HCT116 (cell line): ENCODE measurements at regions not wholly inside any gene's neighbourhood (a gene's known extent, or its start where the extent isn't known, plus 50 kb on each side); places are given as distances from the start of the nearest gene placed in this dataset.

Experiments used
- ATAC-seq: fragments of 200-7000 bp; cut with Tn5 transposase; 2 replicates; pipeline ENCODE4 v1.9.1; 2020; ENCODE audit warnings: mild to moderate bottlenecking, moderate library complexity
- BruUV-seq: library from RNA; stranded (reverse); fragments of 400-500 nt; replicated peaks from 2 replicates; lab custom pipeline; 2021; lab: Mats Ljungman, UMichigan
- CTCF ChIA-PET: fragments of 300-600 bp; sonication (Branson Sonifier 250); formaldehyde crosslinking; loops from one replicate; lab custom pipeline; 2021; ENCODE audit warnings: antibody characterized with exemption; lab: Charles Lee
- POLR2A ChIA-PET: fragments of 300-600, 350-600 bp; sonication (Branson Sonifier 250); formaldehyde crosslinking; loops from one replicate; lab custom pipeline; 2021; ENCODE audit warnings: antibody characterized with exemption; lab: Charles Lee
- RAD21 ChIA-PET, 2 experiments: fragments of 300-600 bp; sonication (Branson Sonifier 250); formaldehyde crosslinking; loops; one replicate each; lab custom pipeline; 2023; ENCODE audit warnings: low total read pairs in 2 of 2; ENCODE audit not compliant: uncharacterized antibody in 2 of 2, unreplicated experiment in 2 of 2, low non-redundant PET in 1 of 2; lab: Charles Lee
- DNase-seq: peaks from one replicate; pipeline ENCODE4 v3.0.0-alpha.2; 2010; ENCODE audit warnings: low read depth, low spot score
- H2AFZ ChIP-seq: fragments of 200-600 bp; shearing (Covaris generic), sonication (generic); 2 replicates; pipeline ENCODE4 v1.6.1; 2017; ENCODE audit warnings: low read depth, mixed run types, mixed read lengths, antibody characterized with exemption, low read length; ENCODE audit not compliant: poor library complexity, severe bottlenecking
- H3K27ac ChIP-seq: 2 replicates; pipeline ENCODE4 v1.5.1; 2012; ENCODE audit warnings: low read depth, low read length
- H3K27me3 ChIP-seq: fragments of 200-600 bp; sonication (generic); 2 replicates; pipeline ENCODE4 v1.6.1; 2016; ENCODE audit warnings: mixed run types, low read length, mixed read lengths; ENCODE audit not compliant: insufficient read depth
- H3K36me3 ChIP-seq, 2 experiments: fragments of 200-500 bp in 1 of 2; fragments of 200-600 bp in 1 of 2; sonication (Bioruptor generic) in 1 of 2; sonication (generic) in 1 of 2; 2 replicates each; pipeline versions ENCODE4 v1.5.1 to v1.6.1; 2014 to 2016; ENCODE audit warnings: low read length in 2 of 2, inconsistent platforms in 1 of 2, mixed read lengths in 1 of 2, mixed run types in 1 of 2; ENCODE audit not compliant: insufficient read depth in 2 of 2, control insufficient read depth in 1 of 2
- H3K4me1 ChIP-seq, 2 experiments: fragments of 200-600 bp in 1 of 2; sonication (generic) in 1 of 2; 2 replicates each; pipeline versions ENCODE4 v1.5.1 to v1.6.1; 2012 to 2017; ENCODE audit warnings: low read length in 2 of 2, inconsistent platforms in 1 of 2, mild to moderate bottlenecking in 1 of 2, mixed read lengths in 1 of 2, mixed run types in 1 of 2, moderate library complexity in 1 of 2; ENCODE audit not compliant: insufficient read depth in 2 of 2, control insufficient read depth in 1 of 2
- H3K4me2 ChIP-seq: fragments of 200-600 bp; sonication (generic); 2 replicates; pipeline ENCODE4 v1.6.1; 2017; ENCODE audit warnings: mixed run types, low read length, mixed read lengths
- H3K4me3 ChIP-seq, 2 experiments: fragments of 200-600 bp in 1 of 2; sonication (generic) in 1 of 2; replicated peaks in 1 of 2; 2 replicates each; pipeline ENCODE4 v1.5.1; 2011 to 2016; ENCODE audit warnings: low read length in 2 of 2, control low read depth in 1 of 2, low read depth in 1 of 2, mild to moderate bottlenecking in 1 of 2, mixed read lengths in 1 of 2, mixed run types in 1 of 2
- H3K79me2 ChIP-seq: fragments of 200-600 bp; sonication (generic); 2 replicates; pipeline ENCODE4 v1.6.1; 2017; ENCODE audit warnings: mild to moderate bottlenecking, mixed run types, low read length, moderate library complexity, mixed read lengths; ENCODE audit not compliant: insufficient read depth
- H3K9ac ChIP-seq: fragments of 200-600 bp; sonication (generic); 2 replicates; pipeline ENCODE4 v1.6.1; 2016; ENCODE audit warnings: low read length, mixed read lengths
- H3K9me2 ChIP-seq: fragments of 200-600 bp; sonication (generic), shearing (Covaris generic); 2 replicates; pipeline ENCODE4 v1.6.1; 2017; ENCODE audit warnings: mixed run types, mild to moderate bottlenecking, moderate library complexity; ENCODE audit not compliant: insufficient read depth
- H3K9me3 ChIP-seq, 2 experiments: fragments of 200-500 bp in 1 of 2; fragments of 200-600 bp in 1 of 2; sonication (Bioruptor generic) in 1 of 2; sonication (generic) in 1 of 2; 2 replicates each; pipeline ENCODE4 v1.6.1; 2014 to 2017; ENCODE audit warnings: low read length in 2 of 2, mixed read lengths in 2 of 2, inconsistent platforms in 1 of 2, low read depth in 1 of 2, mild to moderate bottlenecking in 1 of 2, mixed run types in 1 of 2, moderate library complexity in 1 of 2; ENCODE audit not compliant: control insufficient read depth in 1 of 2, insufficient read depth in 1 of 2
- H4K20me1 ChIP-seq: fragments of 200-600 bp; sonication (generic), shearing (Covaris generic); 2 replicates; pipeline ENCODE4 v1.6.1; 2017; ENCODE audit warnings: mixed run types, mild to moderate bottlenecking, moderate library complexity; ENCODE audit not compliant: insufficient read depth
- CTCF ChIP-seq, 3 experiments: fragments of 200-600 bp in 1 of 3; sonication (generic) in 1 of 3; IDR thresholded peaks in 2 of 3; conservative IDR thresholded peaks in 1 of 3; 2 replicates each; pipeline ENCODE4 v1.5.1; 2012 to 2017; ENCODE audit warnings: low read depth in 2 of 3, low read length in 2 of 3, antibody characterized with exemption in 1 of 3, borderline replicate concordance in 1 of 3, control low read depth in 1 of 3, mild to moderate bottlenecking in 1 of 3, mixed read lengths in 1 of 3, mixed run types in 1 of 3, moderate library complexity in 1 of 3; ENCODE audit not compliant: insufficient read depth in 1 of 3
- EZH2phosphoT487 ChIP-seq: fragments of 200-600 bp; IDR thresholded peaks from 2 replicates; pipeline ENCODE4 v1.6.1; 2018; ENCODE audit warnings: antibody characterized with exemption, borderline replicate concordance
- JUND ChIP-seq: IDR thresholded peaks from 2 replicates; pipeline ENCODE4 v1.6.1; 2012
- POLR2AphosphoS5 ChIP-seq: IDR thresholded peaks from 2 replicates; pipeline ENCODE4 v1.6.1; 2011; ENCODE audit warnings: mild to moderate bottlenecking, low read depth, low read length, moderate library complexity
- SIN3A ChIP-seq: IDR thresholded peaks from 2 replicates; pipeline ENCODE4 v1.6.1; 2012; ENCODE audit warnings: low read depth
- ZBTB33 ChIP-seq: IDR thresholded peaks from 2 replicates; pipeline ENCODE4 v1.6.1; 2011; ENCODE audit warnings: mild to moderate bottlenecking, low read length, moderate library complexity; ENCODE audit not compliant: insufficient replicate concordance; ENCODE audit errors: extremely low read depth
- intact Hi-C: fragments of 100-400 bp; cut with micrococcal nuclease; formaldehyde crosslinking; loops from 2 replicates; pipeline ENCODE4 v1.10.0; 2022

- POLR2A ChIA-PET = no interaction called here
- no peak for TF ChIP-seq EZH2phosphoT487
- TF ChIP-seq JUND = no peak
- TF ChIP-seq ZBTB33 = no peak
- TF ChIP-seq SIN3A = no peak
- TF ChIP-seq POLR2AphosphoS5 = no peak
- TF ChIP-seq CTCF (IDR thresholded peaks at IDR 0.05 in 2 of 3, conservative IDR thresholded peaks at IDR 0.05 in 1 of 3; ENCODE audit: borderline replicate concordance in 1 of 3, insufficient read depth in 1 of 3, low read depth in 2 of 3, low read length in 2 of 3) = no peak
Measured at GRCh38 chr14:86601813-86602212, 1071.9 kb downstream of the FLRT2 start.

More at GRCh38 chr14:86601813-86602212, 1071.9 kb downstream of the FLRT2 start:
- ChIA-PET CTCF (no interaction called here), RAD21 (no interaction called here)
- Histone ChIP-seq H3K4me1 (no peaks in the 10 kb centered on the region), H3K27ac (no peak overlapping the region), H2AFZ (no peak overlapping the region), H3K27me3 (no peaks in the 10 kb centered on the region), H3K79me2 (no peaks in the 10 kb centered on the region), H3K36me3 (no peaks in the 10 kb centered on the region), H3K4me2 (no peak overlapping the region), H3K9ac (no peak overlapping the region), H3K9me3 (peaks cover 12 to 45% of the 10 kb centered on the region in 2 experiments; a peak in 2 of 4 replicates), H3K4me3 (no peak overlapping the region), H3K9me2 (no peaks in the 10 kb centered on the region), H4K20me1 (no peaks in the 10 kb centered on the region; the same call in 1 of the 2 replicates)
- BruUV-seq = no TSS peak
- intact Hi-C loops = no loop called here
- ATAC-seq (no peak), DNase-seq (no peak)
